ENCODE measurements at regions not wholly inside any gene's neighbourhood (a gene's known extent, or its start where the extent isn't known, plus 50 kb on each side); places are given as distances from the start of the nearest gene placed in this dataset.

- no peak for TF ChIP-seq GATA3 (IDR thresholded peaks at IDR 0.05; ENCODE audit: low read depth, low read length)
- TF ChIP-seq GATA2 (IDR thresholded peaks at IDR 0.05; ENCODE audit: low read depth, low read length) = no peak
Measured at GRCh38 chr3:59280113-59280512, 230.3 kb upstream of the CFAP20DC start.

Measured in SH-SY5Y (cell line).